Colonic mucosa (tissue), 4 donors: ENCODE measurements at regions not wholly inside any gene's neighbourhood (a gene's known extent, or its start where the extent isn't known, plus 50 kb on each side); places are given as distances from the start of the nearest gene placed in this dataset.

ENCODE experiments used
- DNase-seq: peaks from one replicate; pipeline ENCODE4 v3.0.0-alpha.2; 2020
- H3K27ac ChIP-seq: fragments of 200-600 bp; one replicate; pipeline ENCODE4 v1.8.0; 2021
- H3K27me3 ChIP-seq: fragments of 200-600 bp; one replicate; pipeline ENCODE4 v1.8.0; 2021
- H3K36me3 ChIP-seq: fragments of 200-600 bp; one replicate; pipeline ENCODE4 v1.8.0; 2021
- H3K4me1 ChIP-seq: fragments of 200-600 bp; one replicate; pipeline ENCODE4 v1.8.0; 2021; ENCODE audit warnings: mild to moderate bottlenecking
- H3K4me3 ChIP-seq: fragments of 200-600 bp; one replicate; pipeline ENCODE4 v1.8.0; 2021
- H3K9ac ChIP-seq, 2 donors: one replicate each; pipeline ENCODE4 v1.7.0; 2013; ENCODE audit warnings: control low read depth in 2 of 2, low read depth in 2 of 2, low read length in 2 of 2
- H3K9me3 ChIP-seq: fragments of 200-600 bp; one replicate; pipeline ENCODE4 v1.8.0; 2021
- CTCF ChIP-seq: fragments of 200-600 bp; IDR thresholded peaks from one replicate; pipeline ENCODE4 v1.8.0; 2022; ENCODE audit warnings: antibody characterized with exemption, mild to moderate bottlenecking
- intact Hi-C: fragments of 100-400 bp; cut with DNase I; formaldehyde crosslinking; loops from one replicate; pipeline ENCODE4 v1.14.1; 2022
- donor health status: healthy.
- donor health status: DM: no; HTN: no; CAD: no.
- donor health status: DM: no; HTN: no; CAD: no.

GRCh38 chr1:83509301-83509781, 489.6 kb downstream of the TTLL7 start:
- DNase-seq = no peak
- H3K9ac ChIP-seq = no peak overlapping the region
- TF ChIP-seq CTCF = no peak
- no peaks in the 10 kb centered on the region for H3K4me1 ChIP-seq
- intact Hi-C loops = no loop called here
- no peak overlapping the region for H3K4me3 ChIP-seq
- no peaks in the 10 kb centered on the region for H3K36me3 ChIP-seq
- no peaks in the 10 kb centered on the region for H3K27me3 ChIP-seq
- no peaks in the 10 kb centered on the region for H3K9me3 ChIP-seq
- no peak overlapping the region for H3K27ac ChIP-seq

GRCh38 chr1:83508485-83509151, 490.3 kb downstream of the TTLL7 start:
- H3K9me3 ChIP-seq = no peaks in the 10 kb centered on the region
- H3K4me1 ChIP-seq = no peaks in the 10 kb centered on the region
- H3K9ac ChIP-seq = no peak overlapping the region
- TF ChIP-seq CTCF = no peak
- intact Hi-C loops = no loop called here
- no peaks in the 10 kb centered on the region for H3K36me3 ChIP-seq
- no peak overlapping the region for H3K4me3 ChIP-seq
- no peak for DNase-seq
- no peaks in the 10 kb centered on the region for H3K27me3 ChIP-seq
- H3K27ac ChIP-seq = no peak overlapping the region

GRCh38 chr1:83505148-83505547, 493.8 kb downstream of the TTLL7 start:
- TF ChIP-seq CTCF = no peak
- intact Hi-C loops = no loop called here
- DNase-seq = no peak
- no peak overlapping the region for H3K9ac ChIP-seq
- no peak overlapping the region for H3K4me3 ChIP-seq
- H3K27ac ChIP-seq = no peak overlapping the region
- H3K4me1 ChIP-seq = no peaks in the 10 kb centered on the region
- H3K36me3 ChIP-seq = no peaks in the 10 kb centered on the region
- H3K9me3 ChIP-seq = no peaks in the 10 kb centered on the region
- no peaks in the 10 kb centered on the region for H3K27me3 ChIP-seq

DNA sequence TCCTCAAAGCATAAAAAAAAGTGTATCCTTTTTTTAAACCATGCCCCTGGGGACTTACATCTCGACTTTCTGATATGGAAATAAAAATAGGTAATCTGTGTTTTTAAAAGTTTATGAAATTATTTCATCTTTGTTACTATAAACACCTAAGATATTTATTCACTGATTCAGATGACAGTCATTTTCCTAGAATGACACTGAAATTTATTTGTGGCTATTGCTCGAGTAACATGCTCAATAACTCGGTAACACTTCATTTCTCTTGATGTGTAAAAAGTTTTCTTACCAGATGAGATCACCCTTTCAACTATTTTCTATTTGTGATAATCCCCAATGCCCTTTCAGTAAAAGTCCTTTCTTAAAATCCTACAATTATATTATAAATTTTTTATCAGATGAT, 495.8 kb downstream of the TTLL7 start:
- H3K9me3 ChIP-seq = no peaks in the 10 kb centered on the region
- H3K4me1 ChIP-seq = no peaks in the 10 kb centered on the region
- H3K27me3 ChIP-seq = no peaks in the 10 kb centered on the region
- no peak overlapping the region for H3K27ac ChIP-seq
- H3K36me3 ChIP-seq = no peaks in the 10 kb centered on the region
- no peak for TF ChIP-seq CTCF
- no peak overlapping the region for H3K4me3 ChIP-seq
- intact Hi-C loops = no loop called here
- no peak overlapping the region for H3K9ac ChIP-seq
- DNase-seq = no peak

DNA sequence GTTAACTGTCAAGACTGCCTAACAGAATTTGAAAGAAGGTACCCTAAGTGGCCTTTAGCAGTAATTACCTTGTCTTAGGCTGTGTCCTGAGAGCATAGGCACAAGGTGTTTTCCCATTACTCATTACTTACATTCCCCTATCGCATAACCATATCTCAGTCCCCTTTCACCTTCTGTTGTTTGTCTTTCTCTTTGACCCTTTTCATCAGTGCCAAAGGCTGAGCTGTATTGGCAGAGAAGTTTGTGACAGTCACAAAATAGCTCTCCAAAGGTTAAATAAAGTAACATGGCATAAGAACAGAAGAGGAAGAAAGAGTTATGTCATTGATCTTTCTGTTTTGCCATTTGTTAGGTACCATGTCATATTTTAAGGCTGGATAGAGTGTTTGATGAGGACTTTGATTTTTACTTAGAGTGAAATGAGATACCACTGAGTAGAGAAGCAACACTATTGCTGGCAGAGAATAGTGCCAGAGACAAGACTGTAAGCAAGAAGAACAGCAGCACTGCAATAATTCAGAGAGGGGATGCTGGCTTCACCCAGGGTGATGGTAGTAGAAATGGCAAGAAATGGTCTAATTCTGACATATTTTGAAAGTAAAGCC, 497.8 kb downstream of the TTLL7 start:
- TF ChIP-seq CTCF = no peak
- H3K36me3 ChIP-seq = no peaks in the 10 kb centered on the region
- H3K9me3 ChIP-seq = no peaks in the 10 kb centered on the region
- no peak overlapping the region for H3K4me3 ChIP-seq
- no peaks in the 10 kb centered on the region for H3K27me3 ChIP-seq
- intact Hi-C loops = no loop called here
- DNase-seq = no peak
- H3K27ac ChIP-seq = no peak overlapping the region
- H3K4me1 ChIP-seq = no peaks in the 10 kb centered on the region
- no peak overlapping the region for H3K9ac ChIP-seq
